PC-9 (cell line): ENCODE measurements at regions not wholly inside any gene's neighbourhood (a gene's known extent, or its start where the extent isn't known, plus 50 kb on each side); places are given as distances from the start of the nearest gene placed in this dataset.

ENCODE experiments used
- EZH2 ChIP-seq: fragments of 200-600 bp; sonication (generic); IDR thresholded peaks from 2 replicates; pipeline ENCODE4 v1.8.0; 2017; ENCODE audit warnings: antibody characterized with exemption, low read depth
- TF ChIP-seq, protein P1 (sequence below): fragments of 200-600 bp; sonication (generic); conservative IDR thresholded peaks from 2 replicates; pipeline ENCODE4 v1.6.1; 2017; ENCODE audit warnings: mixed run types, antibody characterized with exemption, mild to moderate bottlenecking, moderate library complexity

GRCh38 chrX:136933611-136934145 is 53.2 kb upstream of the RBMX start:
- TF ChIP-seq, protein P1, sequence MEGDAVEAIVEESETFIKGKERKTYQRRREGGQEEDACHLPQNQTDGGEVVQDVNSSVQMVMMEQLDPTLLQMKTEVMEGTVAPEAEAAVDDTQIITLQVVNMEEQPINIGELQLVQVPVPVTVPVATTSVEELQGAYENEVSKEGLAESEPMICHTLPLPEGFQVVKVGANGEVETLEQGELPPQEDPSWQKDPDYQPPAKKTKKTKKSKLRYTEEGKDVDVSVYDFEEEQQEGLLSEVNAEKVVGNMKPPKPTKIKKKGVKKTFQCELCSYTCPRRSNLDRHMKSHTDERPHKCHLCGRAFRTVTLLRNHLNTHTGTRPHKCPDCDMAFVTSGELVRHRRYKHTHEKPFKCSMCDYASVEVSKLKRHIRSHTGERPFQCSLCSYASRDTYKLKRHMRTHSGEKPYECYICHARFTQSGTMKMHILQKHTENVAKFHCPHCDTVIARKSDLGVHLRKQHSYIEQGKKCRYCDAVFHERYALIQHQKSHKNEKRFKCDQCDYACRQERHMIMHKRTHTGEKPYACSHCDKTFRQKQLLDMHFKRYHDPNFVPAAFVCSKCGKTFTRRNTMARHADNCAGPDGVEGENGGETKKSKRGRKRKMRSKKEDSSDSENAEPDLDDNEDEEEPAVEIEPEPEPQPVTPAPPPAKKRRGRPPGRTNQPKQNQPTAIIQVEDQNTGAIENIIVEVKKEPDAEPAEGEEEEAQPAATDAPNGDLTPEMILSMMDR = no peak
- TF ChIP-seq EZH2 = no peak
